Jurkat, Clone E6-1 (cell line): ENCODE measurements at regions not wholly inside any gene's neighbourhood (a gene's known extent, or its start where the extent isn't known, plus 50 kb on each side); places are given as distances from the start of the nearest gene placed in this dataset.

ENCODE experiments used
- DNase-seq: peaks from one replicate; pipeline ENCODE4 v3.0.0-alpha.2; 2011; ENCODE audit warnings: low read depth, low spot score
- H3K4me3 ChIP-seq: 2 replicates; pipeline ENCODE4 v1.5.1; 2011; ENCODE audit warnings: mild to moderate bottlenecking, low read length, control low read depth, moderate library complexity

GRCh38 chr1:242579528-242580235, 55.2 kb upstream of the PLD5 start:
- DNase-seq = no peak
- H3K4me3 ChIP-seq = no peak overlapping the region
